Tibial artery (tissue), 4 donors: ENCODE measurements at regions not wholly inside any gene's neighbourhood (a gene's known extent, or its start where the extent isn't known, plus 50 kb on each side); places are given as distances from the start of the nearest gene placed in this dataset.

Source experiments
- DNase-seq, 2 donors: peaks; one replicate each; pipeline ENCODE4 v3.0.0-alpha.2; 2019
- H3K27ac ChIP-seq, 2 donors: fragments of 200-600 bp; sonication (generic) in 1 of 2; 1 replicate in 1 of 2; 2 replicates in 1 of 2; pipeline ENCODE4 v1.5.1; 2018 to 2019; ENCODE audit warnings: mild to moderate bottlenecking in 1 of 2
- H3K27me3 ChIP-seq, 2 donors: fragments of 200-600 bp; sonication (generic) in 1 of 2; one replicate each; pipeline versions ENCODE4 v1.5.1 to v1.6.0; 2016 to 2019
- H3K36me3 ChIP-seq, 3 donors: fragments of 200-600 bp; sonication (generic) in 2 of 3; one replicate each; pipeline ENCODE4 v1.5.1; 2016 to 2019; ENCODE audit warnings: mild to moderate bottlenecking in 2 of 3
- H3K4me1 ChIP-seq, 4 donors: fragments of 200-600 bp; sonication (generic) in 2 of 4; 1 replicate in 3 of 4; 2 replicates in 1 of 4; pipeline ENCODE4 v1.5.1; 2016 to 2019
- H3K4me3 ChIP-seq, 2 donors: fragments of 200-600 bp; sonication (generic) in 1 of 2; 1 replicate in 1 of 2; 2 replicates in 1 of 2; pipeline ENCODE4 v1.5.1; 2018 to 2019; ENCODE audit warnings: mild to moderate bottlenecking in 2 of 2
- H3K9me3 ChIP-seq, 3 donors: fragments of 200-600 bp; sonication (generic) in 1 of 3; one replicate each; pipeline ENCODE4 v1.5.1; 2016 to 2019
- CTCF ChIP-seq, 2 experiments: fragments of 200-600 bp in 1 of 2; fragments of 450-650 bp in 1 of 2; IDR thresholded peaks; one replicate each; pipeline ENCODE4 v1.5.1; 2017 to 2019; ENCODE audit warnings: antibody characterized with exemption in 2 of 2, mild to moderate bottlenecking in 1 of 2, moderate library complexity in 1 of 2
- intact Hi-C: fragments of 100-400 bp; cut with DNase I; formaldehyde crosslinking; loops from one replicate; pipeline ENCODE4 v1.15.0; 2023; ENCODE audit warnings: low total_unique reads

DNA sequence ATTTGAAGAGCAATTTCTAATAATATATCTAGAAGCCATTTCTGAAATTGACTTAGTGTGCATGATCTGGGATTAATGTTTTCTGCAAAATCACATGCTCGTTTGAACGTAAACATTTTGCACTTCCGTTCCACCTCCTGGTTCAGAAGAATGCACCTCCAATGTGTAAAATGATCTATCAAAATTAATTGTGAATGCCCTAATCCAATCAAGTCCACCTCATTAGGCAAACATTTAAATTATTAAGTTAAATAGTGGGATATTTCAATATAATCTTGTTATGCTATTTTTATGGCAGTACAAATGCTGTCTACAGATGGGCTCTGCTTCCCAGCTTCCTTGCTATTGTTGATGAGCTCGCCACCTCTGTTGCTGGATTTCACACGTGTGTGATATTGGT lies 542.5 kb downstream of the INSC start:
- H3K36me3 ChIP-seq, result no peaks in the 10 kb centered on the region
- no peak overlapping the region for H3K4me3 ChIP-seq
- DNase-seq, result no peak
- intact Hi-C loops, result no loop called here
- H3K27ac ChIP-seq, result no peak overlapping the region
- H3K4me1 ChIP-seq, result peaks cover 0 to 18% (median 0%) of the 10 kb centered on the region in 4 donors
- no peaks in the 10 kb centered on the region for H3K9me3 ChIP-seq
- H3K27me3 ChIP-seq, result no peaks in the 10 kb centered on the region
- TF ChIP-seq CTCF (IDR thresholded peaks at IDR 0.05), result no peak

DNA sequence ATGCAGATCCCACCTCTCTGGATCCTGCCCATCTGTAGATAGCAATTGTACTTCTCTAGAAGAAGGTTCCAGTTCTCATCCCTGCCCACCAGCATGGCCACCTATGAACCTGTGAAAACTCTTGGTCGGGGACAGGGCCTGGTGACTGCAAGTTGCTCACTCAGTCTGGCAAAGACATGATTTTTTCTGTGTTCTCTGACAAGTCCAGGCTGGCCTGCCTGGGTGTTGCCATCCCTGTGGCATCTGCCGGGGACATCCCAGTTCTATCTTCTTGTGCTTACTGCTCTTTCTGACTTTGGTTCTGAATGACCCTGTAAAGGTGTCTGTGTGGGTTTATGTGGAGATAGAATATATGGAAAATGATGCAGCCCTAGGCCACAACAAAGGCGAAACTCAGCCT lies 545.8 kb downstream of the INSC start:
- no peak for TF ChIP-seq CTCF (IDR thresholded peaks at IDR 0.05)
- no peaks in the 10 kb centered on the region for H3K36me3 ChIP-seq
- no peak overlapping the region for H3K4me3 ChIP-seq
- H3K27me3 ChIP-seq, result no peaks in the 10 kb centered on the region
- no peak overlapping the region for H3K27ac ChIP-seq
- no peak for DNase-seq
- intact Hi-C loops, result no loop called here
- H3K4me1 ChIP-seq, result peaks cover 0 to 28% (median 0%) of the 10 kb centered on the region in 4 donors
- no peaks in the 10 kb centered on the region for H3K9me3 ChIP-seq

- Histone ChIP-seq H3K27me3 (no peaks in the 10 kb centered on the region), H3K4me1 (peaks cover 0 to 20% (median 0%) of the 10 kb centered on the region in 4 donors), H3K36me3 (no peaks in the 10 kb centered on the region), H3K27ac (no peak overlapping the region), H3K4me3 (no peak overlapping the region), H3K9me3 (no peaks in the 10 kb centered on the region)
- intact Hi-C loops, result no loop called here
- no peak for TF ChIP-seq CTCF (IDR thresholded peaks at IDR 0.05)
- DNase-seq, result no peak
Measured at GRCh38 chr11:15662285-15662684, 547.6 kb downstream of the INSC start.

GRCh38 chr11:15663777-15664218 lies 549.1 kb downstream of the INSC start:
- no peak overlapping the region for H3K4me3 ChIP-seq
- H3K27me3 ChIP-seq, result no peaks in the 10 kb centered on the region
- intact Hi-C loops, result no loop called here
- no peaks in the 10 kb centered on the region for H3K36me3 ChIP-seq
- DNase-seq, result no peak
- TF ChIP-seq CTCF (IDR thresholded peaks at IDR 0.05), result no peak
- H3K4me1 ChIP-seq, result peaks cover 0 to 10% (median 0%) of the 10 kb centered on the region in 4 donors
- no peaks in the 10 kb centered on the region for H3K9me3 ChIP-seq
- no peak overlapping the region for H3K27ac ChIP-seq

DNA sequence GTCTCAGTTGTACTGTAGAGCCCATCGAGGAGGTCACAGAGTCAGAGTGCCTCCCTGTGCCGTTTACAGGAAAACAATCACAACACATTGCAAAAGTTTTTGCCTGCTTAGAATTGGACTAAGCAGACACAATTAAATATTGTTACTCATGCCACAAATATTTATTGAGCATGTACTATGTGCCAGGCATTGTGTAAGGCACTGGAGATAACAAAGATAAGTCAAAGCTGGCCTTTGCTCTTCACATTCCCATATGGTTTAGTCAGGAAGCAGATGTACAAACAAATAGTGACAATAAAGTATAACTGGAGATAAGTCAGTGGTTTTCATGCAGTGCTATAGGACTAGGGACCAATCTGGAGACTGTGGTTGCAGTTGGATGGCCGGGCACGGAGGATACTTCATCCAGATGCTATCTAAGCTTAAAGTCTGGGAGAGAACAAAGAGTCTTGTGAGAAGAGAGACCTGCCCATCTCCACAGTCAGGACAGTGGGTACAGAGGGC lies 550.7 kb downstream of the INSC start:
- H3K4me3 ChIP-seq, result no peak overlapping the region
- no peaks in the 10 kb centered on the region for H3K9me3 ChIP-seq
- H3K36me3 ChIP-seq, result no peaks in the 10 kb centered on the region
- intact Hi-C loops, result no loop called here
- no peak overlapping the region for H3K27ac ChIP-seq
- no peak for DNase-seq
- no peaks in the 10 kb centered on the region for H3K27me3 ChIP-seq
- no peak for TF ChIP-seq CTCF (IDR thresholded peaks at IDR 0.05)
- peaks cover 0 to 10% (median 0%) of the 10 kb centered on the region in 4 donors for H3K4me1 ChIP-seq
